ENCODE measurements at regions not wholly inside any gene's neighbourhood (a gene's known extent, or its start where the extent isn't known, plus 50 kb on each side); places are given as distances from the start of the nearest gene placed in this dataset.

DNA sequence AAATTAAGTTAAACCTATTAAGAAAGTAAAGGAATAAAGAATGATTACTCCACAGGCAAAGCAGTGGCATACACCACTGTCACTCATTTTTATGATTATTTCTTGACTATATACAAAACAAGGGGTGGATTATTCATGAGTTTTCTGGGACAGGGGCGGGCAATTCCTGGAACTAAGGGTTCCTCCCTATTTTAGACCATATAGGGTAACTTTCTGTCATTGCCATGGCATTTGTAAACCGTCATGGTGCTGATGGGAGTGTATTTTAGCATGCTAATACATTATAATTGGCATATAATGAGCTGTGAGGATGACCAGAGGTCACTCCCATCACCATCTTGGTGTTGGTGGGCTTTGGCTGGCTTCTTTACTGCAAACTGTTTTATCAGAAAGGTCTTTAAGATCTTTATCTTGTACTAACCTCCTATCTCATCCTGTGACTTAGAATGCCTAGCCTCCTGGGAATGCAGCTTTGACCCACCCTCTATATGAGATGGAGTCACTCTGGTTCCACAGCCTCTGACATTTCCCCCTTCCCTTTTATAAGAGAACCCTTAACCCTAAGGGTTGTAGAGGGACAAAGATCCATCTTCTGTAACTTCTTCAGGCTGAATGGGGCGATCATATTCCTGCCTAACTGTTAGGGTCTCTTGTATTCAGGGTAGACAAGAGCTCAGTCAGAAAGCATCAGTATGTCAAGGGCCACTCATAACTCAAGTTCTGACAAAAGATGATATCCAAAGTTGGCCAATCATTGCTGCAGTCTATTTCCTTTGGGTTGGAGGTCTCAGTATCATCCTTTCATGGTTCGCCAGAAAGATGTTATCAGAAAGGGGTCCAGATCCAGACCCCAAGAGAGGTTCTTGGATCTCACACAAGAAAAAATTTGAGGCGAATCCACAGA lies 79.5 kb upstream of the LIPC start:
- DNase-seq (ENCODE audit: extremely low read depth, low read depth), result no peak
- TF ChIP-seq, protein P1, sequence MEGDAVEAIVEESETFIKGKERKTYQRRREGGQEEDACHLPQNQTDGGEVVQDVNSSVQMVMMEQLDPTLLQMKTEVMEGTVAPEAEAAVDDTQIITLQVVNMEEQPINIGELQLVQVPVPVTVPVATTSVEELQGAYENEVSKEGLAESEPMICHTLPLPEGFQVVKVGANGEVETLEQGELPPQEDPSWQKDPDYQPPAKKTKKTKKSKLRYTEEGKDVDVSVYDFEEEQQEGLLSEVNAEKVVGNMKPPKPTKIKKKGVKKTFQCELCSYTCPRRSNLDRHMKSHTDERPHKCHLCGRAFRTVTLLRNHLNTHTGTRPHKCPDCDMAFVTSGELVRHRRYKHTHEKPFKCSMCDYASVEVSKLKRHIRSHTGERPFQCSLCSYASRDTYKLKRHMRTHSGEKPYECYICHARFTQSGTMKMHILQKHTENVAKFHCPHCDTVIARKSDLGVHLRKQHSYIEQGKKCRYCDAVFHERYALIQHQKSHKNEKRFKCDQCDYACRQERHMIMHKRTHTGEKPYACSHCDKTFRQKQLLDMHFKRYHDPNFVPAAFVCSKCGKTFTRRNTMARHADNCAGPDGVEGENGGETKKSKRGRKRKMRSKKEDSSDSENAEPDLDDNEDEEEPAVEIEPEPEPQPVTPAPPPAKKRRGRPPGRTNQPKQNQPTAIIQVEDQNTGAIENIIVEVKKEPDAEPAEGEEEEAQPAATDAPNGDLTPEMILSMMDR (IDR thresholded peaks at IDR 0.05; ENCODE audit: low read depth, low read length), result no peak

- TF ChIP-seq, protein P1 (IDR thresholded peaks at IDR 0.05; ENCODE audit: low read depth, low read length), result no peak
- DNase-seq (ENCODE audit: extremely low read depth, low read depth), result no peak
Measured at GRCh38 chr15:58355382-58355971, 76.3 kb upstream of the LIPC start.

GRCh38 chr15:58355973-58356372 lies 75.8 kb upstream of the LIPC start:
- no peak for DNase-seq (ENCODE audit: extremely low read depth, low read depth)
- TF ChIP-seq, protein P1 (IDR thresholded peaks at IDR 0.05; ENCODE audit: low read depth, low read length), result no peak

DNA sequence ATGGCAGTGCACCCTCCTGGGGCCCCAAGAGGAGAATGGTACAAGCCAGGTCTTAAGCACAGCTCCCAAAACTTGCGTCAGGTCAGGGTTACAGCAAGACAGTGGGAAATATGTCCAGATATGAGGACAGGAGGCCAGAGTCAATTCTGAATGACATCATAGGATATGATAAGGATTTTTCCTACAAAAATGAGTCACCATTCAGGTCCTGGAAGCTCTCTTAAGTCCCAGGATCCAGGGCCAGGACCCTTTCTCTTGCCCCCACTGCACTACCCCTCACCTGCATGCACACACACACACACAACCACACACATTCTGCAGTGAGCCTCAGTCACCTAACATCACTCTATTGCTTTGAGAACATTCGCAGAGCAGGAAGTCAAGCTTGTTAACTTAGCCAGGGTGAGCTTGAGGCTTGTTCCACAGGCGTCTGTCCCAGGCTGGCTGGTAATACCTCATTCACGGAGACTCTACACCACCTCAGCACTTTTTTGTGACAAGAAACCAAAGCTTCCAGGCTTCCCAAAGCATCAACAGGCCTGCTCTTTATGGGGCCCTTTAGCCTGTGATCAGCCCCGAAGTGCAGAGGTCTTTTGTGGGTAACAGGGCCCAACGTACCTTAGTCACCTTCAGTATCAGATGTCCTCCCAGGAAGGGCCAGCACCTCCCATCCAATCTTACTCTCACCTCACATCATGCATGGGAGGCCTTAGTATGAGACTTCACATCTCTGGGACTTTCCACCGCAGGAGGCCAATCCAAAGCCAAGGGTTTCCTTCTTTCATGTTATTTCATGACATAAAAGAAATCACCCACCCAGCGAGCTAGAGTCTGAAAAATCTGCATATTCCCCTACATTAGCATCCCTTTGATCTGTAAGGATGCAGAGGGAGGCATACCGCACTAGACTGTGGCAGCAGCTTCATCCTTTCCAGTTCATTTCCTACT lies 74.0 kb upstream of the LIPC start:
- no peak for DNase-seq (ENCODE audit: extremely low read depth, low read depth)
- TF ChIP-seq, protein P1 (IDR thresholded peaks at IDR 0.05; ENCODE audit: low read depth, low read length), result no peak

- DNase-seq (ENCODE audit: extremely low read depth, low read depth), result no peak
- TF ChIP-seq, protein P1 (IDR thresholded peaks at IDR 0.05; ENCODE audit: low read depth, low read length), result no peak
Measured at GRCh38 chr15:58360421-58361090, 71.2 kb upstream of the LIPC start.

GRCh38 chr15:58361273-58361759 lies 70.5 kb upstream of the LIPC start:
- peak; percentile 92 for DNase-seq (ENCODE audit: extremely low read depth, low read depth)
- TF ChIP-seq, protein P1 (IDR thresholded peaks at IDR 0.05; ENCODE audit: low read depth, low read length), result no peak; the same call in 1 of the 2 replicates
